Stomach (tissue), 8 donors: ENCODE measurements at regions not wholly inside any gene's neighbourhood (a gene's known extent, or its start where the extent isn't known, plus 50 kb on each side); places are given as distances from the start of the nearest gene placed in this dataset.

ENCODE experiments used
- DNase-seq, 2 donors: peaks; one replicate each; pipeline versions ENCODE4 v3.0.0 to v3.0.0-alpha.2; 2013 to 2019
- H3K27ac ChIP-seq, 5 donors: fragments of 200-600 bp in 4 of 5; sonication (generic) in 4 of 5; one replicate each; pipeline ENCODE4 v1.5.1; 2013 to 2019; ENCODE audit warnings: mild to moderate bottlenecking in 1 of 5, moderate library complexity in 1 of 5
- H3K27me3 ChIP-seq, 3 donors: fragments of 200-600 bp; sonication (generic); one replicate each; pipeline ENCODE4 v1.5.1; 2017 to 2019; ENCODE audit warnings: mixed run types in 1 of 3
- H3K36me3 ChIP-seq, 4 donors: fragments of 200-600 bp; sonication (generic); 1 replicate in 3 of 4; 2 replicates in 1 of 4; pipeline ENCODE4 v1.5.1; 2016 to 2019
- H3K4me1 ChIP-seq, 4 donors: fragments of 200-600 bp; sonication (generic); one replicate each; pipeline ENCODE4 v1.5.1; 2016 to 2019
- H3K4me3 ChIP-seq, 4 donors: fragments of 200-600 bp; sonication (generic) in 3 of 4; one replicate each; pipeline ENCODE4 v1.5.1; 2016 to 2019; ENCODE audit warnings: mild to moderate bottlenecking in 1 of 4
- H3K9me3 ChIP-seq, 4 donors: fragments of 200-600 bp; sonication (generic); one replicate each; pipeline ENCODE4 v1.5.1; 2016 to 2019
- EP300 ChIP-seq: sonication (generic); formaldehyde crosslinking; IDR thresholded peaks from one replicate; pipeline ENCODE4 v1.6.1; 2017; ENCODE audit warnings: antibody characterized with exemption
- POLR2A ChIP-seq, 4 donors: fragments of 450-650 bp; IDR thresholded peaks; one replicate each; pipeline ENCODE4 v1.6.1; 2016; ENCODE audit warnings: antibody characterized with exemption in 4 of 4, control low read depth in 2 of 4, mild to moderate bottlenecking in 1 of 4, moderate library complexity in 1 of 4
- POLR2AphosphoS5 ChIP-seq, 3 donors: sonication (generic); formaldehyde crosslinking; IDR thresholded peaks; one replicate each; pipeline ENCODE4 v1.6.1; 2016; ENCODE audit warnings: antibody characterized with exemption in 3 of 3
- WGBS, 5 donors: extraction: QIAGEN DNeasy Blood & Tissue Kit in 3 of 5; methylation state at CpG; one replicate each; pipeline versions ENCODE4 v1.1.5 to v1.1.7; 2013 to 2018; 5-methylcytosine and 5-hydroxymethylcytosine counted together
- intact Hi-C: fragments of 100-400 bp; cut with DNase I; formaldehyde crosslinking; loops from one replicate; pipeline ENCODE4 v1.15.1; 2023; ENCODE audit warnings: low total_unique reads
- TF ChIP-seq, protein P1 (sequence below), 7 experiments: fragments of 450-650 bp in 4 of 7; fragments of 200-600 bp in 3 of 7; sonication (generic) in 3 of 7; IDR thresholded peaks; one replicate each; pipeline ENCODE4 v1.5.1; 2016 to 2019; ENCODE audit warnings: antibody characterized with exemption in 7 of 7, control low read depth in 2 of 7, mild to moderate bottlenecking in 1 of 7
- donor health status: healthy with polysubstance abuse.
- donor health status: Bipolar disorder and iron deficiency.
- donor health status: healthy.

GRCh38 chr13:103547914-103548313, 481.7 kb upstream of the SLC10A2 start:
- Histone ChIP-seq H3K36me3 (no peaks in the 10 kb centered on the region), H3K4me3 (no peak overlapping the region), H3K4me1 (no peaks in the 10 kb centered on the region), H3K27ac (no peak overlapping the region), H3K27me3 (no peaks in the 10 kb centered on the region), H3K9me3 (peaks cover 0 to 20% (median 7%) of the 10 kb centered on the region in 4 donors)
- no peak for DNase-seq
- WGBS, 5 donors = 52 to 62% (median 59%) methylated on average over 3 of the region's 3 CpGs
- intact Hi-C loops = no loop called here
- TF ChIP-seq EP300 = no peak

DNA sequence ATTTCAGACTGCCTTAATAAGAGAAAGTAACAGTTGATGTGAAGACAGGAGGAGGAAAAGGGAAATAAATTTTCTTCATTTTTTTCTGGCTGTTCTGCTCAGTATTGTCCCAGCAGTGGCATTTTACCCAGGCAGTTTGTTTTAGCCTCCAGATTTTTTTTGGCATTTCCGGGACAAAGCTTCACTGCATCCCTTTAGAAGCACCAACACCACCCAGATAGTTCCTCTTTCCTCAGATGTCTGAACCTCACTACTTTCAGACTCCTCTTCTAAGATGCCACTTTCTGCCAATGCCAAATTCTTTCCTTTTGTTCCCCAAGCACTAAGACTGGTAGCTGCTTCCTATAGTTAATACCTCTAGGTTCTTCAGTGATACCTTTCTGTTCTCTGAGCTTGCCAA, 480.1 kb upstream of the SLC10A2 start:
- DNase-seq = no peak
- intact Hi-C loops = no loop called here
- Histone ChIP-seq H3K27ac (no peak overlapping the region), H3K36me3 (no peaks in the 10 kb centered on the region), H3K4me3 (no peak overlapping the region), H3K27me3 (no peaks in the 10 kb centered on the region), H3K9me3 (peaks cover 0 to 23% (median 7%) of the 10 kb centered on the region in 4 donors), H3K4me1 (no peaks in the 10 kb centered on the region)
- WGBS, 5 donors = 73 to 88% (median 83%) methylated on average over 1 of the region's 1 CpG
- TF ChIP-seq POLR2A (IDR thresholded peaks at IDR 0.05) (no peak), EP300 (no peak), POLR2AphosphoS5 (IDR thresholded peaks at IDR 0.05) (no peak)
- TF ChIP-seq, protein P1, sequence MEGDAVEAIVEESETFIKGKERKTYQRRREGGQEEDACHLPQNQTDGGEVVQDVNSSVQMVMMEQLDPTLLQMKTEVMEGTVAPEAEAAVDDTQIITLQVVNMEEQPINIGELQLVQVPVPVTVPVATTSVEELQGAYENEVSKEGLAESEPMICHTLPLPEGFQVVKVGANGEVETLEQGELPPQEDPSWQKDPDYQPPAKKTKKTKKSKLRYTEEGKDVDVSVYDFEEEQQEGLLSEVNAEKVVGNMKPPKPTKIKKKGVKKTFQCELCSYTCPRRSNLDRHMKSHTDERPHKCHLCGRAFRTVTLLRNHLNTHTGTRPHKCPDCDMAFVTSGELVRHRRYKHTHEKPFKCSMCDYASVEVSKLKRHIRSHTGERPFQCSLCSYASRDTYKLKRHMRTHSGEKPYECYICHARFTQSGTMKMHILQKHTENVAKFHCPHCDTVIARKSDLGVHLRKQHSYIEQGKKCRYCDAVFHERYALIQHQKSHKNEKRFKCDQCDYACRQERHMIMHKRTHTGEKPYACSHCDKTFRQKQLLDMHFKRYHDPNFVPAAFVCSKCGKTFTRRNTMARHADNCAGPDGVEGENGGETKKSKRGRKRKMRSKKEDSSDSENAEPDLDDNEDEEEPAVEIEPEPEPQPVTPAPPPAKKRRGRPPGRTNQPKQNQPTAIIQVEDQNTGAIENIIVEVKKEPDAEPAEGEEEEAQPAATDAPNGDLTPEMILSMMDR (IDR thresholded peaks at IDR 0.05) = no peak

- WGBS, 5 donors = 0 to 77% (median 35%) methylated on average over 1 of the region's 1 CpG
- H3K27me3 ChIP-seq = no peaks in the 10 kb centered on the region
- H3K36me3 ChIP-seq = no peaks in the 10 kb centered on the region
- TF ChIP-seq POLR2A (IDR thresholded peaks at IDR 0.05) (no peak), EP300 (no peak), POLR2AphosphoS5 (IDR thresholded peaks at IDR 0.05) (no peak)
- TF ChIP-seq, protein P1 (IDR thresholded peaks at IDR 0.05) = no peak
- H3K9me3 ChIP-seq = peaks cover 0 to 20% (median 7%) of the 10 kb centered on the region in 4 donors
- H3K27ac ChIP-seq = no peak overlapping the region
- H3K4me1 ChIP-seq = no peaks in the 10 kb centered on the region
- DNase-seq = no peak
- intact Hi-C loops = no loop called here
- H3K4me3 ChIP-seq = no peak overlapping the region
These were observed 476.4 kb upstream of the SLC10A2 start for GRCh38 chr13:103542648-103543047.

GRCh38 chr13:103540382-103540765, 474.2 kb upstream of the SLC10A2 start:
- no peak for DNase-seq
- intact Hi-C loops = no loop called here
- H3K4me3 ChIP-seq = no peak overlapping the region
- H3K27me3 ChIP-seq = no peaks in the 10 kb centered on the region
- WGBS, 5 donors = 86 to 92% (median 90%) methylated on average over 1 of the region's 1 CpG
- H3K4me1 ChIP-seq = no peaks in the 10 kb centered on the region
- H3K9me3 ChIP-seq = peaks cover 0 to 14% (median 7%) of the 10 kb centered on the region in 4 donors
- H3K36me3 ChIP-seq = no peaks in the 10 kb centered on the region
- no peak for TF ChIP-seq POLR2A (IDR thresholded peaks at IDR 0.05)
- no peak for TF ChIP-seq POLR2AphosphoS5 (IDR thresholded peaks at IDR 0.05)
- H3K27ac ChIP-seq = no peak overlapping the region

DNA sequence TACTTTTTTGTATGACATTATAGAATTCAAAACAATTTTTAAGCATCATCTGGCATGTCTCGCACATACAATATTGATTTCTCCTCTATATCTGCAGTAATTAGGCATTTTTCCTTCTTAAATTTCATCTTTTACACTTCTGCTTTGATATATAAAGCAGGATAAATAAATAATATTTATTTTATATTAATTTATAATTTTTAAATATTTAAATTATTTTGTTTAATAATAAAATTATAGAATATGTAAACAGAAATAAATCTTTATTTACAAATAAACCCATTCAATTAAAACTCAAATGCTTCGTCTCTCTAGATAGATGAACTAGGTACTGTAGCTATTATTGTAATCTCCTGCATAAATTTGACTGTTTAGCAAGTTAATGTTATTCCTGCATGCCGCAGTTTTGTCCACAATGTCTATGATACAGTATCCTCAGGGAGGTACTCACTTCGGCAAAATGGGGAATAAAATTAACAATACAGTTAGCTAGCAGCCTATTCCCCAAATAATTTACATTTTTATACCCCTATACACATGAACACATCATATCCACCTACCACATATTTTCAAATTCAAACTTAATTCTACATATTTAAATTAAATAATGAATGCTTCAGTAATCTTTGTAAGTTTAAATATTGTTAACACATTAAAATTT, 473.6 kb upstream of the SLC10A2 start:
- no peak overlapping the region for H3K27ac ChIP-seq
- 64 to 86% (median 79%) methylated on average over 4 of the region's 4 CpGs for WGBS, 5 donors
- H3K9me3 ChIP-seq = peaks cover 0 to 14% (median 4%) of the 10 kb centered on the region in 4 donors
- no peaks in the 10 kb centered on the region for H3K27me3 ChIP-seq
- TF ChIP-seq POLR2A (IDR thresholded peaks at IDR 0.05) = no peak
- TF ChIP-seq EP300 = no peak
- no peak for TF ChIP-seq POLR2AphosphoS5 (IDR thresholded peaks at IDR 0.05)
- TF ChIP-seq, protein P1 (IDR thresholded peaks at IDR 0.05) = no peak
- DNase-seq = no peak
- H3K36me3 ChIP-seq = no peaks in the 10 kb centered on the region
- no peak overlapping the region for H3K4me3 ChIP-seq
- intact Hi-C loops = no loop called here
- no peaks in the 10 kb centered on the region for H3K4me1 ChIP-seq
